H1 (cell line): ENCODE measurements at regions not wholly inside any gene's neighbourhood (a gene's known extent, or its start where the extent isn't known, plus 50 kb on each side); places are given as distances from the start of the nearest gene placed in this dataset.

Experiments used
- CTCF ChIA-PET: fragments of 300-600 bp; sonication (Branson Sonifier 250); formaldehyde crosslinking; loops from one replicate; lab custom pipeline; 2021; ENCODE audit not compliant: partially characterized antibody; lab: Charles Lee
- POLR2A ChIA-PET: fragments of 300-600 bp; sonication (Branson Sonifier 250); formaldehyde crosslinking; loops from one replicate; lab custom pipeline; 2021; ENCODE audit warnings: inconsistent platforms; ENCODE audit not compliant: partially characterized antibody; lab: Charles Lee
- DNase-seq, 2 experiments: peaks; one replicate each; pipeline versions ENCODE4 v3.0.0 to v3.0.0-alpha.2; 2010 to 2022; ENCODE audit warnings: low spot score in 2 of 2, low read depth in 1 of 2, mixed read lengths in 1 of 2
- FAIRE-seq: peaks from 2 replicates; lab custom pipeline; 2011; peaks lifted over from hg19 to GRCh38; lab: Jason Lieb, UNC
- H2AFZ ChIP-seq: 2 replicates; pipeline ENCODE4 v1.8.1; 2012; ENCODE audit warnings: low read length, inconsistent platforms
- H2AK5ac ChIP-seq: 2 replicates; pipeline ENCODE4 v1.6.1; 2013; ENCODE audit warnings: low read depth, low read length
- H2BK120ac ChIP-seq: replicated peaks from 2 replicates; pipeline ENCODE3; 2013; ENCODE audit warnings: low read depth, low read length, inconsistent platforms
- H2BK12ac ChIP-seq: 2 replicates; pipeline ENCODE4 v1.6.1; 2013; ENCODE audit warnings: low read depth, low read length
- H2BK15ac ChIP-seq: 2 replicates; pipeline ENCODE4 v1.6.1; 2013; ENCODE audit warnings: low read length
- H2BK20ac ChIP-seq: 2 replicates; pipeline ENCODE4 v1.6.1; 2013; ENCODE audit warnings: low read length
- H2BK5ac ChIP-seq: 2 replicates; pipeline ENCODE4 v1.6.1; 2013; ENCODE audit warnings: low read depth, low read length
- H3K14ac ChIP-seq: 2 replicates; pipeline ENCODE4 v1.6.1; 2013; ENCODE audit warnings: inconsistent platforms; ENCODE audit not compliant: insufficient read length
- H3K18ac ChIP-seq: 2 replicates; pipeline ENCODE4 v1.6.1; 2013; ENCODE audit warnings: low read length; ENCODE audit errors: extremely low read depth
- H3K23ac ChIP-seq: 2 replicates; pipeline ENCODE4 v1.6.1; 2013; ENCODE audit warnings: inconsistent platforms; ENCODE audit not compliant: insufficient read length
- H3K23me2 ChIP-seq: 2 replicates; pipeline ENCODE4 v1.6.1; 2013; ENCODE audit warnings: low read depth, low read length
- H3K27ac ChIP-seq: 2 replicates; pipeline ENCODE4 v1.6.1; 2011; ENCODE audit warnings: low read depth, low read length, inconsistent platforms
- H3K27me3 ChIP-seq, 4 experiments: replicated peaks in 1 of 4; 1 replicate in 1 of 4; 2 replicates in 3 of 4; pipeline versions ENCODE4 v1.6.1 to v1.8.1; 2011 to 2013; ENCODE audit warnings: low read length in 3 of 4, mild to moderate bottlenecking in 3 of 4, inconsistent platforms in 2 of 4, mixed read lengths in 2 of 4, moderate library complexity in 1 of 4; ENCODE audit not compliant: control insufficient read depth in 3 of 4, insufficient read depth in 3 of 4; ENCODE audit errors: extremely low read depth in 1 of 4
- H3K36me3 ChIP-seq, 4 experiments: 2 replicates each; pipeline versions ENCODE4 v1.6.1 to v1.8.1; 2011 to 2013; ENCODE audit warnings: mild to moderate bottlenecking in 4 of 4, low read length in 3 of 4, moderate library complexity in 2 of 4, control low read depth in 1 of 4, inconsistent platforms in 1 of 4; ENCODE audit not compliant: insufficient read depth in 4 of 4, control insufficient read depth in 2 of 4
- H3K4ac ChIP-seq: replicated peaks from 2 replicates; pipeline ENCODE3; 2013; ENCODE audit warnings: low read length, low read depth, mixed read lengths, inconsistent platforms; ENCODE audit not compliant: insufficient read length
- H3K4me1 ChIP-seq, 4 experiments: replicated peaks in 1 of 4; 1 replicate in 1 of 4; 2 replicates in 3 of 4; pipeline versions ENCODE4 v1.6.1 to v1.8.1; 2011 to 2013; ENCODE audit warnings: low read length in 3 of 4, inconsistent platforms in 2 of 4, mixed read lengths in 1 of 4; ENCODE audit not compliant: insufficient read depth in 4 of 4, control insufficient read depth in 3 of 4
- H3K4me2 ChIP-seq, 2 experiments: 2 replicates each; pipeline versions ENCODE4 v1.6.1 to v1.8.1; 2011 to 2013; ENCODE audit warnings: low read depth in 2 of 2, low read length in 2 of 2, control low read depth in 1 of 2, inconsistent platforms in 1 of 2, mild to moderate bottlenecking in 1 of 2; ENCODE audit not compliant: insufficient read depth in 1 of 2
- H3K4me3 ChIP-seq, 4 experiments: fragments of 200-600, 300-600 bp in 1 of 4; sonication (generic), shearing (Covaris generic), sonication (Bioruptor Twin) in 1 of 4; 2 replicates each; pipeline versions ENCODE4 v1.5.1 to v1.8.1; 2011 to 2016; ENCODE audit warnings: low read length in 4 of 4, low read depth in 3 of 4, control low read depth in 2 of 4, inconsistent platforms in 2 of 4, mild to moderate bottlenecking in 2 of 4, mixed read lengths in 1 of 4, moderate library complexity in 1 of 4; ENCODE audit not compliant: insufficient read depth in 2 of 4; ENCODE audit errors: extremely low read depth in 1 of 4
- H3K56ac ChIP-seq: replicated peaks from 2 replicates; pipeline ENCODE3; 2013; ENCODE audit warnings: low read depth, mild to moderate bottlenecking, mixed read lengths, low read length, inconsistent platforms; ENCODE audit not compliant: insufficient read length
- H3K79me1 ChIP-seq: 2 replicates; pipeline ENCODE4 v1.6.1; 2013; ENCODE audit warnings: low read depth, low read length, control low read depth
- H3K79me2 ChIP-seq, 2 experiments: 2 replicates each; pipeline versions ENCODE4 v1.6.1 to v1.8.1; 2012 to 2013; ENCODE audit warnings: low read length in 2 of 2, mild to moderate bottlenecking in 2 of 2, inconsistent platforms in 1 of 2; ENCODE audit not compliant: insufficient read depth in 2 of 2, control insufficient read depth in 1 of 2
- H3K9ac ChIP-seq, 4 experiments: replicated peaks in 1 of 4; 1 replicate in 1 of 4; 2 replicates in 3 of 4; pipeline versions ENCODE4 v1.6.1 to v1.8.1; 2011 to 2013; ENCODE audit warnings: low read depth in 3 of 4, low read length in 3 of 4, control low read depth in 2 of 4, mild to moderate bottlenecking in 2 of 4, moderate library complexity in 2 of 4, inconsistent platforms in 1 of 4; ENCODE audit errors: extremely low read depth in 1 of 4
- H3K9me3 ChIP-seq, 2 experiments: 2 replicates each; pipeline versions ENCODE4 v1.6.1 to v1.8.1; 2012 to 2013; ENCODE audit warnings: mild to moderate bottlenecking in 2 of 2, moderate library complexity in 2 of 2, control low read depth in 1 of 2, inconsistent platforms in 1 of 2, low read depth in 1 of 2, low read length in 1 of 2, mixed read lengths in 1 of 2; ENCODE audit not compliant: insufficient read depth in 2 of 2
- H4K20me1 ChIP-seq, 2 experiments: replicated peaks in 1 of 2; 2 replicates each; pipeline versions ENCODE3 to v1.8.1; 2011 to 2013; ENCODE audit warnings: inconsistent platforms in 2 of 2, low read length in 2 of 2, mild to moderate bottlenecking in 1 of 2; ENCODE audit not compliant: insufficient read depth in 2 of 2, control insufficient read depth in 1 of 2
- H4K5ac ChIP-seq: 2 replicates; pipeline ENCODE4 v1.6.1; 2013; ENCODE audit warnings: low read length, low read depth, mixed read lengths, inconsistent platforms; ENCODE audit not compliant: insufficient read length
- H4K8ac ChIP-seq: 2 replicates; pipeline ENCODE4 v1.8.0; 2013; ENCODE audit warnings: mild to moderate bottlenecking, moderate library complexity, low read length, inconsistent platforms; ENCODE audit not compliant: insufficient read depth; ENCODE audit errors: extremely low read depth
- H4K91ac ChIP-seq: replicated peaks from 2 replicates; pipeline ENCODE3; 2013; ENCODE audit warnings: low read length, mixed read lengths, inconsistent platforms; ENCODE audit not compliant: insufficient read length
- CBX5 ChIP-seq: fragments of 300-800, 300-1000 bp; sonication (generic); IDR thresholded peaks from 2 replicates; pipeline ENCODE4 v1.7.1; 2016; ENCODE audit warnings: antibody characterized with exemption, low read length, low read depth
- CTBP2 ChIP-seq: IDR thresholded peaks from 2 replicates; pipeline ENCODE4 v1.7.0; 2011; ENCODE audit warnings: borderline replicate concordance, mild to moderate bottlenecking, moderate library complexity, mixed read lengths, low read length; ENCODE audit not compliant: insufficient read depth, insufficient read length
- E2F6 ChIP-seq: IDR thresholded peaks from 2 replicates; pipeline ENCODE4 v1.6.1; 2012; ENCODE audit warnings: inconsistent platforms
- JUND ChIP-seq: IDR thresholded peaks from 2 replicates; pipeline ENCODE4 v1.6.1; 2011; ENCODE audit warnings: mild to moderate bottlenecking, improper control_type of control experiment, low read length
- KDM4A ChIP-seq: IDR thresholded peaks from one replicate; pipeline ENCODE4 v1.7.1; 2012; ENCODE audit warnings: low read depth, mild to moderate bottlenecking, moderate library complexity, low read length, inconsistent platforms; ENCODE audit not compliant: severe bottlenecking
- PHF8 ChIP-seq: fragments of 200-600 bp; sonication (generic); conservative IDR thresholded peaks from 2 replicates; pipeline ENCODE4 v1.7.1; 2012; ENCODE audit warnings: low read depth, mild to moderate bottlenecking, inconsistent platforms, low read length, moderate library complexity
- RBBP5 ChIP-seq: IDR thresholded peaks from 2 replicates; pipeline ENCODE4 v1.7.1; 2012; ENCODE audit warnings: low read depth, mild to moderate bottlenecking, inconsistent platforms, low read length, moderate library complexity, borderline replicate concordance
- RXRA ChIP-seq: IDR thresholded peaks from 2 replicates; pipeline ENCODE4 v1.6.1; 2011; ENCODE audit warnings: low read depth, mild to moderate bottlenecking, low read length, moderate library complexity; ENCODE audit not compliant: insufficient read depth
- SIX5 ChIP-seq: IDR thresholded peaks from 2 replicates; pipeline ENCODE4 v1.6.1; 2011; ENCODE audit warnings: mild to moderate bottlenecking, low read depth, low read length
- YY1 ChIP-seq: IDR thresholded peaks from 2 replicates; pipeline ENCODE4 v1.6.1; 2011; ENCODE audit warnings: low read depth, mild to moderate bottlenecking, low read length
- WGBS, 2 experiments: shearing (Covaris generic) in 1 of 2; methylation state at CpG; one replicate each; pipeline versions ENCODE4 v1.1.6 to v1.1.7; 2013 to 2015; ENCODE audit warnings: low lambda C conversion rate in 2 of 2, mixed read lengths in 2 of 2, inconsistent platforms in 1 of 2, low coverage in 1 of 2, missing lambda C conversion rate in 1 of 2; ENCODE audit not compliant: insufficient replicate concordance in 2 of 2, insufficient coverage in 1 of 2, insufficient read length in 1 of 2; ENCODE audit errors: extremely low coverage in 1 of 2, missing lambda C conversion rate in 1 of 2; 5-methylcytosine and 5-hydroxymethylcytosine counted together

- no peak for DNase-seq
- Histone ChIP-seq H3K9ac (no peak overlapping the region), H2AFZ (no peak overlapping the region), H3K79me2 (no peaks in the 10 kb centered on the region), H2BK12ac (no peak overlapping the region), H3K36me3 (no peaks in the 10 kb centered on the region), H3K4me2 (no peak overlapping the region), H3K4me3 (no peak overlapping the region), H4K20me1 (no peaks in the 10 kb centered on the region), H3K18ac (no peak overlapping the region), H2BK15ac (no peak overlapping the region), H3K9me3 (no peaks in the 10 kb centered on the region), H3K27me3 (no peaks in the 10 kb centered on the region), H3K14ac (no peak overlapping the region), H2BK120ac (no peak overlapping the region), H3K79me1 (no peaks in the 10 kb centered on the region)
- CTCF ChIA-PET = no interaction called here
- TF ChIP-seq PHF8 = no peak
- no peak for TF ChIP-seq RBBP5
- no peak for TF ChIP-seq RXRA
- no peak for TF ChIP-seq YY1
- TF ChIP-seq CTBP2 = no peak
- no peak for TF ChIP-seq KDM4A
- TF ChIP-seq CBX5 = no peak
- no peak for TF ChIP-seq E2F6
- TF ChIP-seq JUND = no peak
- TF ChIP-seq SIX5 = no peak
- TF ChIP-seq, all 59 proteins: peak for 0
- Histone ChIP-seq H3K23ac (no peak overlapping the region), H4K91ac (no peak overlapping the region), H2AK5ac (no peak overlapping the region), H3K56ac (no peak overlapping the region), H3K23me2 (no peaks in the 10 kb centered on the region), H2BK5ac (no peak overlapping the region), H3K27ac (no peak overlapping the region), H3K4me1 (no peaks in the 10 kb centered on the region), H4K8ac (no peak overlapping the region), H3K4ac (no peak overlapping the region), H4K5ac (no peak overlapping the region), H2BK20ac (no peak overlapping the region)
- POLR2A ChIA-PET = no interaction called here
- FAIRE-seq = no peak
- 92% methylated on average over 2 of the region's 2 CpGs; no CpG with 5 or more reads in 1 of the 2 experiments for WGBS, 2 experiments
Measured at GRCh38 chr16:60882816-60883215, 1153.4 kb downstream of the CDH8 start.
